Bronchial epithelial cell (primary cell): ENCODE measurements at regions not wholly inside any gene's neighbourhood (a gene's known extent, or its start where the extent isn't known, plus 50 kb on each side); places are given as distances from the start of the nearest gene placed in this dataset.

ENCODE experiments used
- DNase-seq: peaks from one replicate; pipeline ENCODE4 v3.0.0-alpha.2; 2010; ENCODE audit warnings: low read depth
- FAIRE-seq: peaks from 2 replicates; lab custom pipeline; 2011; peaks lifted over from hg19 to GRCh38; lab: Jason Lieb, UNC
- H3K27me3 ChIP-seq: 2 replicates; pipeline ENCODE4 v1.5.1; 2011; ENCODE audit warnings: low read length; ENCODE audit not compliant: control insufficient read depth, insufficient read depth
- H3K36me3 ChIP-seq: 2 replicates; pipeline ENCODE4 v1.5.1; 2011; ENCODE audit warnings: low read length; ENCODE audit not compliant: control insufficient read depth, insufficient read depth
- H3K4me3 ChIP-seq: 2 replicates; pipeline ENCODE4 v1.5.1; 2011; ENCODE audit warnings: mild to moderate bottlenecking, low read depth, low read length, control low read depth
- TF ChIP-seq, protein P1 (sequence below): IDR thresholded peaks from 2 replicates; pipeline ENCODE4 v1.5.1; 2011; ENCODE audit warnings: mild to moderate bottlenecking, moderate library complexity, low read length, control low read depth, inconsistent platforms; ENCODE audit not compliant: insufficient read depth, severe bottlenecking

DNA sequence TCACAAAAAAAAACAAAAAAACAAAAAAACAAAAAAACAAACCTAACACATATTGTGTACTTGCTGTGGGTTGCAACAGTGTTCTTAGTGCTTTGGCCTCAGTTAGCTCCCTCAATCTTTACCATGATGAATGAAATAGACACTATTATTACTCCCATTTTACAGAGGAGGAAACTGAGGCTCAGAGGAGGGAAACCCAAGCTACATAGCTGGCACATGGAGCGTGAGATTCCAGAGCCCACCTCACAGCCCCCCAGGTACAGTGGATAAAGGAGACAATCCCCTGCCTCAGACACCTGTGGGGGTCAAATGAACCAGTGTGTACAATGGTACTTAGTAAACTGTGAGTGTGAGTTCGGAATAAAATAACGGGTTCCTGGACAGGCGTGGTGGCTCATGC, 104.9 kb upstream of the SMAD3 start:
- Histone ChIP-seq H3K36me3 (no peaks in the 10 kb centered on the region), H3K4me3 (no peak overlapping the region), H3K27me3 (no peaks in the 10 kb centered on the region)
- DNase-seq (no peak), FAIRE-seq (no peak)
- TF ChIP-seq, protein P1, sequence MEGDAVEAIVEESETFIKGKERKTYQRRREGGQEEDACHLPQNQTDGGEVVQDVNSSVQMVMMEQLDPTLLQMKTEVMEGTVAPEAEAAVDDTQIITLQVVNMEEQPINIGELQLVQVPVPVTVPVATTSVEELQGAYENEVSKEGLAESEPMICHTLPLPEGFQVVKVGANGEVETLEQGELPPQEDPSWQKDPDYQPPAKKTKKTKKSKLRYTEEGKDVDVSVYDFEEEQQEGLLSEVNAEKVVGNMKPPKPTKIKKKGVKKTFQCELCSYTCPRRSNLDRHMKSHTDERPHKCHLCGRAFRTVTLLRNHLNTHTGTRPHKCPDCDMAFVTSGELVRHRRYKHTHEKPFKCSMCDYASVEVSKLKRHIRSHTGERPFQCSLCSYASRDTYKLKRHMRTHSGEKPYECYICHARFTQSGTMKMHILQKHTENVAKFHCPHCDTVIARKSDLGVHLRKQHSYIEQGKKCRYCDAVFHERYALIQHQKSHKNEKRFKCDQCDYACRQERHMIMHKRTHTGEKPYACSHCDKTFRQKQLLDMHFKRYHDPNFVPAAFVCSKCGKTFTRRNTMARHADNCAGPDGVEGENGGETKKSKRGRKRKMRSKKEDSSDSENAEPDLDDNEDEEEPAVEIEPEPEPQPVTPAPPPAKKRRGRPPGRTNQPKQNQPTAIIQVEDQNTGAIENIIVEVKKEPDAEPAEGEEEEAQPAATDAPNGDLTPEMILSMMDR: no peak

GRCh38 chr15:66961407-66961884, 104.0 kb upstream of the SMAD3 start:
- Histone ChIP-seq H3K4me3 (no peak overlapping the region), H3K36me3 (no peaks in the 10 kb centered on the region), H3K27me3 (no peaks in the 10 kb centered on the region)
- DNase-seq (no peak), FAIRE-seq (peak; percentile 93)
- TF ChIP-seq, protein P1: no peak

DNA sequence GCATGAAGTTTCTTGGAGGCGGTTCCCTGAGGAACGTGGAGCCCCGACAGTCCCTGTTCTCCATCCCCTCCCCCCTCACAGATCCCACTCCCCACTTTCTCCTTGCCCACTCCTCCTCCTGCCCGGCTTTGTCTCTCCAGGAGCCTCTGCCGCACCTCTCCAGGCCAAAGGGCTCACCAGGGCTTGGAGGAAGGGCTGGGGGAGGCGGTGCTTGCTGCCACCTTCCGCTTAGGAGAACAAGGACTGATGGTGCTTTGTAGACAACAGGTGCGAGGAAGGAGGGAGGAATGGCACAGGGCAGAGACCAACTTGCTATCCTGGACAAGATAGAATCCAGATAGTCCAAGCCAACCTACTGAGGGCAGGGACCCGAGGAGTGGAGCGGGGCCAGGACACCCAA, 103.5 kb upstream of the SMAD3 start:
- no peak for DNase-seq
- FAIRE-seq: no peak
- TF ChIP-seq, protein P1: no peak

DNA sequence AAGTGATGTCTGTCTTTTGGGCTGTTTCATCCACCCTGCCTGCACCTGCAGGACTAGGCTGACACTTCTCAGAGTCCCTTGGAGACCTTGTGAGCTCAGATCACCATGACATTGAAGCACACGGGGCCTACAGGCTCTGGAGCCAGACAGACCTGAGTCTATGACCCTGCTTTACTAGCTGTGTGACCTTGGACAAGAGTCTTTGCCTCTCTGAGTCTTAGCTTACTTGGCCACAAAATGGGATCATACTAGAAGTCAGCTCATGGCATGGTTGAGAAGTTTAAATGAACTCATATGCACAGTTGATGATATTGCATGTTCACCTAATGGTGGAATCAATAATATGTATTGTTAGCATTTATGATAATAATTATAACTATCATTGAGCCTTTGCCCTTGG, 102.9 kb upstream of the SMAD3 start:
- Histone ChIP-seq H3K36me3 (no peaks in the 10 kb centered on the region), H3K27me3 (no peaks in the 10 kb centered on the region), H3K4me3 (no peak overlapping the region)
- FAIRE-seq (no peak), DNase-seq (no peak)
- TF ChIP-seq, protein P1: no peak

More for the DNA sequence above, 103.5 kb upstream of the SMAD3 start:
- H3K36me3 ChIP-seq: no peaks in the 10 kb centered on the region
- H3K27me3 ChIP-seq: no peaks in the 10 kb centered on the region
- no peak overlapping the region for H3K4me3 ChIP-seq

- Histone ChIP-seq H3K4me3 (no peak overlapping the region), H3K36me3 (no peaks in the 10 kb centered on the region), H3K27me3 (no peaks in the 10 kb centered on the region)
- no peak for DNase-seq
- FAIRE-seq: no peak
- TF ChIP-seq, protein P1: no peak
Observed at GRCh38 chr15:66963084-66963483, 102.3 kb upstream of the SMAD3 start.

DNA sequence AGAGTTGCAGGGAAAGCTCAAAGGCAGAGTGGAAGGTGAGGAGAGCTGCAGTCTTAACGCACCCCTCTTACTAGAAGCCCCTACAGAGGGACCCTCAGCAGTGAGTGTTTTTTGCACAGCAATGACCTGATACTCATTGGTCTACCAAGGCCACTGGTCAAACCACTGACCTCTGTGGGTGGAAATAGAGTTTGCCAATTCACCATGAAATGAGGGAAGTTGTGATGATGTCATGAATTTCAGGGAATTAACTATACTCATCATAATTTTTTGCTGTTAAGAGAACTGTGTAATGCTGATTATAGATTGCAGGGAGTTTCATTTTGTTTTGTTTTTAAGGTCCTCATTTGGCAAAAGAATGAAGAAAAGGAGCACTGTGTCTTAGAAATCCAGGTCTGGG, 101.7 kb upstream of the SMAD3 start:
- FAIRE-seq: no peak
- Histone ChIP-seq H3K27me3 (no peaks in the 10 kb centered on the region), H3K4me3 (no peak overlapping the region), H3K36me3 (no peaks in the 10 kb centered on the region)
- TF ChIP-seq, protein P1: no peak
- DNase-seq: no peak
